ENCODE measurements at regions not wholly inside any gene's neighbourhood (a gene's known extent, or its start where the extent isn't known, plus 50 kb on each side); places are given as distances from the start of the nearest gene placed in this dataset.

GRCh38 chr4:170231377-170231776 lies 141.6 kb upstream of the AADAT start:
- DNase-seq (ENCODE audit: low read depth in 1 of 2, low spot score in 2 of 2) (no peak), FAIRE-seq (no peak)
- no peak overlapping the region for H3K14ac ChIP-seq (ENCODE audit: insufficient read length)
- no peaks in the 10 kb centered on the region for H4K20me1 ChIP-seq (replicated peaks in 1 of 2; ENCODE audit: control insufficient read depth in 1 of 2, insufficient read depth in 2 of 2, low read length in 2 of 2)
- H3K4ac ChIP-seq (replicated peaks; ENCODE audit: insufficient read length, low read depth, low read length) = no peak overlapping the region
- H2BK20ac ChIP-seq (ENCODE audit: low read length) = no peak overlapping the region
- H3K18ac ChIP-seq (ENCODE audit: extremely low read depth, low read length) = no peak overlapping the region
- no peaks in the 10 kb centered on the region for H3K79me2 ChIP-seq (ENCODE audit: control insufficient read depth in 1 of 2, insufficient read depth in 2 of 2, low read length in 2 of 2)
- no peak overlapping the region for H3K56ac ChIP-seq (replicated peaks; ENCODE audit: insufficient read length, low read depth, low read length)
- no peaks in the 10 kb centered on the region for H3K9me3 ChIP-seq (ENCODE audit: insufficient read depth in 2 of 2, low read depth in 1 of 2, low read length in 1 of 2)
- H3K27ac ChIP-seq (ENCODE audit: low read depth, low read length) = no peak overlapping the region
- H3K27me3 ChIP-seq (replicated peaks in 1 of 4; ENCODE audit: control insufficient read depth in 3 of 4, extremely low read depth in 1 of 4, insufficient read depth in 3 of 4, low read length in 3 of 4) = no peaks in the 10 kb centered on the region
- H3K23ac ChIP-seq (ENCODE audit: insufficient read length) = no peak overlapping the region
- H2BK12ac ChIP-seq (ENCODE audit: low read depth, low read length) = no peak overlapping the region
- H3K36me3 ChIP-seq (ENCODE audit: control insufficient read depth in 2 of 4, insufficient read depth in 4 of 4, low read length in 3 of 4) = no peaks in the 10 kb centered on the region
- H3K4me1 ChIP-seq (replicated peaks in 1 of 4; ENCODE audit: control insufficient read depth in 3 of 4, insufficient read depth in 4 of 4, low read length in 3 of 4) = peaks cover 0 to 4% (median 1%) of the 10 kb centered on the region in 4 experiments; a peak in 2 of 7 replicates
- no peak overlapping the region for H2BK120ac ChIP-seq (replicated peaks; ENCODE audit: low read depth, low read length)
- no peaks in the 10 kb centered on the region for H3K23me2 ChIP-seq (ENCODE audit: low read depth, low read length)
- H2AK5ac ChIP-seq (ENCODE audit: low read depth, low read length) = no peak overlapping the region
- no peak overlapping the region for H4K91ac ChIP-seq (replicated peaks; ENCODE audit: insufficient read length, low read length)
- no peak overlapping the region for H2BK15ac ChIP-seq (ENCODE audit: low read length)
- H4K8ac ChIP-seq (ENCODE audit: extremely low read depth, insufficient read depth, low read length) = no peak overlapping the region
- ChIA-PET CTCF (ENCODE audit: partially characterized antibody) (interaction anchor here (1.1 to 2.8 kb wide), 4 partner anchors 12 to 588 kb away, joined by 3 to 16 read pairs (median 6); no protein-coding TSS in a partner anchor), POLR2A (ENCODE audit: partially characterized antibody) (no interaction called here)
- H4K5ac ChIP-seq (ENCODE audit: insufficient read length, low read depth, low read length) = no peak overlapping the region
- H2BK5ac ChIP-seq (ENCODE audit: low read depth, low read length) = no peak overlapping the region
- 0 out of 2 replicates have a peak overlapping the region, but pooled peaks have one; percentile 59 for H2AFZ ChIP-seq (ENCODE audit: low read length)
- H3K4me3 ChIP-seq (ENCODE audit: extremely low read depth in 1 of 4, insufficient read depth in 2 of 4, low read depth in 3 of 4, low read length in 4 of 4) = no peak overlapping the region
- H3K4me2 ChIP-seq (ENCODE audit: insufficient read depth in 1 of 2, low read depth in 2 of 2, low read length in 2 of 2) = no peak overlapping the region
- no peaks in the 10 kb centered on the region for H3K79me1 ChIP-seq (ENCODE audit: low read depth, low read length)
- WGBS, 2 experiments (ENCODE audit: extremely low coverage in 1 of 2, insufficient coverage in 1 of 2, insufficient read length in 1 of 2, insufficient replicate concordance in 2 of 2, low coverage in 1 of 2, low lambda C conversion rate in 2 of 2, missing lambda C conversion rate in 1 of 2) = 94% methylated on average over 1 of the region's 1 CpG; no CpG with 5 or more reads in 1 of the 2 experiments
- H3K9ac ChIP-seq (replicated peaks in 1 of 4; ENCODE audit: extremely low read depth in 1 of 4, low read depth in 3 of 4, low read length in 3 of 4) = no peak overlapping the region
- TF ChIP-seq TAF1 (IDR thresholded peaks at IDR 0.05; ENCODE audit: low read depth, low read length) (no peak), CHD2 (IDR thresholded peaks at IDR 0.05; ENCODE audit: low read length) (no peak), CREB1 (IDR thresholded peaks at IDR 0.05) (no peak), POLR2AphosphoS5 (IDR thresholded peaks at IDR 0.05; ENCODE audit: low read depth, low read length) (no peak), CHD1 (IDR thresholded peaks at IDR 0.05; ENCODE audit: low read depth, low read length) (no peak)
